Amygdala (tissue), 56 donors: ENCODE measurements at regions not wholly inside any gene's neighbourhood (a gene's known extent, or its start where the extent isn't known, plus 50 kb on each side); places are given as distances from the start of the nearest gene placed in this dataset.

Experiments
- DNase-seq, 56 donors: peaks; one replicate each; lab custom pipeline; 2025; lab: John Stamatoyannopoulos, UW

GRCh38 chr11:105202844-105203548 is 63.4 kb upstream of the CARD18 start:
- no peak for DNase-seq

- no peak for DNase-seq
Measured at GRCh38 chr11:105202422-105202821, 62.9 kb upstream of the CARD18 start.

- DNase-seq: no peak
Measured at GRCh38 chr11:105201166-105201565, 61.6 kb upstream of the CARD18 start.

GRCh38 chr11:105197071-105197815 is 57.7 kb upstream of the CARD18 start:
- no peak for DNase-seq

- DNase-seq: no peak
Measured at GRCh38 chr11:105193260-105193659, 53.7 kb upstream of the CARD18 start.

GRCh38 chr11:105192115-105192514 is 52.5 kb upstream of the CARD18 start:
- DNase-seq: no peak

- no peak for DNase-seq
Measured at GRCh38 chr11:105189581-105189980, 50.0 kb upstream of the CARD18 start.
